ENCODE measurements at regions not wholly inside any gene's neighbourhood (a gene's known extent, or its start where the extent isn't known, plus 50 kb on each side); places are given as distances from the start of the nearest gene placed in this dataset.

DNA sequence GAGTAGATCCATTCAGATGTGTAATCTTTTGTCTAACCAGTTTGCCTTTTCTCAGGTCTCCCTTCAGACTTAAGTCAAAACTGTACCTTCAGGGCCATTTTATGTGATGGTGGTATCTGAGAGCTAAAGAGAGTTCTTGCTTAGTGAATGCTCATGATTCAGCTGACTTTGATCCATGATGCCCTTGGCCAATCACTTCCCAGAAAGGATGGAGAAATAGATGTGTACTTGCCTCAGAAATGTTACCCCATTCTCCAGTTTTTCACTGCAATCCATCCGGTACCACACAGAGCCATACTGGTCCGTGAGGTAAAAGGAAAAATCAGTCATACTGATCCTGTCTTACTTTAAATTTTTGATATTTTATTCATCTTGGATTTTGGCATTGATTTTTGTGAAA, 234.8 kb upstream of the PIK3C3 start:
- TF ChIP-seq POLR2AphosphoS5 (IDR thresholded peaks at IDR 0.05), result no peak
- TF ChIP-seq, protein P1, sequence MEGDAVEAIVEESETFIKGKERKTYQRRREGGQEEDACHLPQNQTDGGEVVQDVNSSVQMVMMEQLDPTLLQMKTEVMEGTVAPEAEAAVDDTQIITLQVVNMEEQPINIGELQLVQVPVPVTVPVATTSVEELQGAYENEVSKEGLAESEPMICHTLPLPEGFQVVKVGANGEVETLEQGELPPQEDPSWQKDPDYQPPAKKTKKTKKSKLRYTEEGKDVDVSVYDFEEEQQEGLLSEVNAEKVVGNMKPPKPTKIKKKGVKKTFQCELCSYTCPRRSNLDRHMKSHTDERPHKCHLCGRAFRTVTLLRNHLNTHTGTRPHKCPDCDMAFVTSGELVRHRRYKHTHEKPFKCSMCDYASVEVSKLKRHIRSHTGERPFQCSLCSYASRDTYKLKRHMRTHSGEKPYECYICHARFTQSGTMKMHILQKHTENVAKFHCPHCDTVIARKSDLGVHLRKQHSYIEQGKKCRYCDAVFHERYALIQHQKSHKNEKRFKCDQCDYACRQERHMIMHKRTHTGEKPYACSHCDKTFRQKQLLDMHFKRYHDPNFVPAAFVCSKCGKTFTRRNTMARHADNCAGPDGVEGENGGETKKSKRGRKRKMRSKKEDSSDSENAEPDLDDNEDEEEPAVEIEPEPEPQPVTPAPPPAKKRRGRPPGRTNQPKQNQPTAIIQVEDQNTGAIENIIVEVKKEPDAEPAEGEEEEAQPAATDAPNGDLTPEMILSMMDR (IDR thresholded peaks at IDR 0.05 in 8 of 11, conservative IDR thresholded peaks at IDR 0.05 in 3 of 11), result no peak
